SK-N-SH (cell line): ENCODE measurements at regions not wholly inside any gene's neighbourhood (a gene's known extent, or its start where the extent isn't known, plus 50 kb on each side); places are given as distances from the start of the nearest gene placed in this dataset.

Experiments
- CTCF ChIP-seq: fragments of 200-600 bp; sonication (generic); IDR thresholded peaks from 2 replicates; pipeline ENCODE4 v1.6.1; 2017; ENCODE audit warnings: antibody characterized with exemption, mild to moderate bottlenecking, moderate library complexity
- EZH2phosphoT487 ChIP-seq: fragments of 200-600 bp; sonication (generic); IDR thresholded peaks from 2 replicates; pipeline ENCODE4 v1.6.1; 2017; ENCODE audit warnings: low read depth, mixed run types, mild to moderate bottlenecking, antibody characterized with exemption, moderate library complexity, borderline replicate concordance
- GABPA ChIP-seq: IDR thresholded peaks from 2 replicates; pipeline ENCODE4 v1.4.0; 2012; ENCODE audit warnings: low read depth, mild to moderate bottlenecking
- MEF2A ChIP-seq: IDR thresholded peaks from 2 replicates; pipeline ENCODE4 v1.4.0; 2012; ENCODE audit warnings: low read depth, borderline replicate concordance
- NFIC ChIP-seq: IDR thresholded peaks from 2 replicates; pipeline ENCODE4 v1.4.0; 2012; ENCODE audit warnings: borderline replicate concordance
- POLR2AphosphoS5 ChIP-seq: IDR thresholded peaks from 2 replicates; pipeline ENCODE4 v1.6.1; 2012; ENCODE audit warnings: low read depth, low read length
- RAD21 ChIP-seq: IDR thresholded peaks from 2 replicates; pipeline ENCODE4 v1.6.1; 2012; ENCODE audit warnings: mild to moderate bottlenecking, low read length
- SMC3 ChIP-seq: IDR thresholded peaks from 2 replicates; pipeline ENCODE4 v1.6.1; 2012; ENCODE audit warnings: low read depth, low read length, improper control_type of control experiment
- YY1 ChIP-seq: IDR thresholded peaks from 2 replicates; pipeline ENCODE4 v1.4.0; 2012; ENCODE audit warnings: low read depth, mild to moderate bottlenecking
- ZBTB33 ChIP-seq: IDR thresholded peaks from 2 replicates; pipeline ENCODE4 v1.4.0; 2012; ENCODE audit warnings: low read depth, borderline replicate concordance
- TF ChIP-seq, protein P1 (sequence below): IDR thresholded peaks from 2 replicates; pipeline ENCODE4 v1.6.1; 2012; ENCODE audit warnings: mild to moderate bottlenecking, low read depth, low read length, moderate library complexity
- TF ChIP-seq, protein P2 (sequence below): fragments of 150-350 bp; IDR thresholded peaks from 2 replicates; pipeline ENCODE4 v1.6.1; 2017; ENCODE audit warnings: antibody characterized with exemption, low read length, low read depth, borderline replicate concordance

DNA sequence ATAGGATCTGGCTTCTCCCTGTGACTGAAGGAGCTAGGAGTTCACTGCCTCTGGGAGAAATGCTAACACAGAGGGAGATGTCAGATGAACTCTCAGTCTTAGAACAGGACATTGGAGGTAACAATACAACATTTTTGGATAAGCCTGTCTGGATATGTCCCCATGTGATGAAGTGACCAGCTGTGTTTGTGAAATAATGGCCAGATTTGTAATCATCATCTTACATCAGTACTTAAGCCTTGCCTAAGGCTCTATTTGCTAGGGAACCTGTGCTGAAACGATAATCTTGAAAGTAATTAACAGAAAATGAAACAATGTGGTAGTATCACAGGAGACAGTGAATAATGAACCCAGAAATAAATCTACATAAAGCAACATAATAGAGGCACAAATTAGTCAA, 56.2 kb downstream of the CRPPA start:
- no peak for TF ChIP-seq SMC3
- TF ChIP-seq NFIC: no peak
- TF ChIP-seq RAD21: no peak
- TF ChIP-seq CTCF: no peak
- TF ChIP-seq ZBTB33: no peak
- TF ChIP-seq, protein P1, sequence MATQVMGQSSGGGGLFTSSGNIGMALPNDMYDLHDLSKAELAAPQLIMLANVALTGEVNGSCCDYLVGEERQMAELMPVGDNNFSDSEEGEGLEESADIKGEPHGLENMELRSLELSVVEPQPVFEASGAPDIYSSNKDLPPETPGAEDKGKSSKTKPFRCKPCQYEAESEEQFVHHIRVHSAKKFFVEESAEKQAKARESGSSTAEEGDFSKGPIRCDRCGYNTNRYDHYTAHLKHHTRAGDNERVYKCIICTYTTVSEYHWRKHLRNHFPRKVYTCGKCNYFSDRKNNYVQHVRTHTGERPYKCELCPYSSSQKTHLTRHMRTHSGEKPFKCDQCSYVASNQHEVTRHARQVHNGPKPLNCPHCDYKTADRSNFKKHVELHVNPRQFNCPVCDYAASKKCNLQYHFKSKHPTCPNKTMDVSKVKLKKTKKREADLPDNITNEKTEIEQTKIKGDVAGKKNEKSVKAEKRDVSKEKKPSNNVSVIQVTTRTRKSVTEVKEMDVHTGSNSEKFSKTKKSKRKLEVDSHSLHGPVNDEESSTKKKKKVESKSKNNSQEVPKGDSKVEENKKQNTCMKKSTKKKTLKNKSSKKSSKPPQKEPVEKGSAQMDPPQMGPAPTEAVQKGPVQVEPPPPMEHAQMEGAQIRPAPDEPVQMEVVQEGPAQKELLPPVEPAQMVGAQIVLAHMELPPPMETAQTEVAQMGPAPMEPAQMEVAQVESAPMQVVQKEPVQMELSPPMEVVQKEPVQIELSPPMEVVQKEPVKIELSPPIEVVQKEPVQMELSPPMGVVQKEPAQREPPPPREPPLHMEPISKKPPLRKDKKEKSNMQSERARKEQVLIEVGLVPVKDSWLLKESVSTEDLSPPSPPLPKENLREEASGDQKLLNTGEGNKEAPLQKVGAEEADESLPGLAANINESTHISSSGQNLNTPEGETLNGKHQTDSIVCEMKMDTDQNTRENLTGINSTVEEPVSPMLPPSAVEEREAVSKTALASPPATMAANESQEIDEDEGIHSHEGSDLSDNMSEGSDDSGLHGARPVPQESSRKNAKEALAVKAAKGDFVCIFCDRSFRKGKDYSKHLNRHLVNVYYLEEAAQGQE: no peak
- no peak for TF ChIP-seq POLR2AphosphoS5
- TF ChIP-seq MEF2A: no peak
- TF ChIP-seq YY1: no peak
- TF ChIP-seq, protein P2, sequence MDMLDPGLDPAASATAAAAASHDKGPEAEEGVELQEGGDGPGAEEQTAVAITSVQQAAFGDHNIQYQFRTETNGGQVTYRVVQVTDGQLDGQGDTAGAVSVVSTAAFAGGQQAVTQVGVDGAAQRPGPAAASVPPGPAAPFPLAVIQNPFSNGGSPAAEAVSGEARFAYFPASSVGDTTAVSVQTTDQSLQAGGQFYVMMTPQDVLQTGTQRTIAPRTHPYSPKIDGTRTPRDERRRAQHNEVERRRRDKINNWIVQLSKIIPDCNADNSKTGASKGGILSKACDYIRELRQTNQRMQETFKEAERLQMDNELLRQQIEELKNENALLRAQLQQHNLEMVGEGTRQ: no peak
- no peak for TF ChIP-seq GABPA
- TF ChIP-seq EZH2phosphoT487: no peak
